ENCODE measurements at regions not wholly inside any gene's neighbourhood (a gene's known extent, or its start where the extent isn't known, plus 50 kb on each side); places are given as distances from the start of the nearest gene placed in this dataset.
A peak's percentile ranks its signal among the peaks of the same experiment; 100 is the strongest.

- Histone ChIP-seq H3K9me3 (ENCODE audit: control insufficient read depth, insufficient read depth, low read length) (no peaks in the 10 kb centered on the region), H3F3A (ENCODE audit: control insufficient read depth, insufficient read depth) (no peaks in the 10 kb centered on the region), H3K4me3 (ENCODE audit: low read length) (no peak overlapping the region), H3K79me2 (ENCODE audit: control insufficient read depth, low read length) (peaks cover 41% of the 10 kb centered on the region), H3K27ac (ENCODE audit: low read depth, low read length) (no peak overlapping the region), H3K4me2 (ENCODE audit: low read length) (no peak overlapping the region), H3K9me2 (replicated peaks; ENCODE audit: control insufficient read depth, low read length) (no peaks in the 10 kb centered on the region), H3K4me1 (ENCODE audit: control insufficient read depth, low read length) (peaks cover 55% of the 10 kb centered on the region), H3K36me3 (ENCODE audit: control insufficient read depth, low read length) (no peaks in the 10 kb centered on the region), H3K27me3 (ENCODE audit: control insufficient read depth, low read length) (no peaks in the 10 kb centered on the region), H4K20me1 (ENCODE audit: control insufficient read depth, insufficient read depth, low read depth, low read length) (no peaks in the 10 kb centered on the region)
- no peak for TF ChIP-seq CTCF (IDR thresholded peaks at IDR 0.05; ENCODE audit: low read depth, low read length, poor library complexity, severe bottlenecking)
- no peak for TF ChIP-seq EZH2phosphoT487 (IDR thresholded peaks at IDR 0.05; ENCODE audit: borderline replicate concordance, low read length)
These were observed 152.9 kb upstream of the DST start for GRCh38 chr6:56795466-56796195.

- Histone ChIP-seq H3K27ac (ENCODE audit: low read depth, low read length) (no peak overlapping the region), H3K79me2 (ENCODE audit: control insufficient read depth, low read length) (peaks cover 49% of the 10 kb centered on the region), H3K4me3 (ENCODE audit: low read length) (no peak overlapping the region), H3K9me2 (replicated peaks; ENCODE audit: control insufficient read depth, low read length) (no peaks in the 10 kb centered on the region), H3K4me1 (ENCODE audit: control insufficient read depth, low read length) (peaks cover 61% of the 10 kb centered on the region), H3F3A (ENCODE audit: control insufficient read depth, insufficient read depth) (no peaks in the 10 kb centered on the region; the same call in 1 of the 2 replicates), H3K27me3 (ENCODE audit: control insufficient read depth, low read length) (no peaks in the 10 kb centered on the region), H3K4me2 (ENCODE audit: low read length) (peak overlapping the region; percentile 11), H3K9me3 (ENCODE audit: control insufficient read depth, insufficient read depth, low read length) (no peaks in the 10 kb centered on the region), H4K20me1 (ENCODE audit: control insufficient read depth, insufficient read depth, low read depth, low read length) (no peaks in the 10 kb centered on the region), H3K36me3 (ENCODE audit: control insufficient read depth, low read length) (no peaks in the 10 kb centered on the region)
- no peak for TF ChIP-seq EZH2phosphoT487 (IDR thresholded peaks at IDR 0.05; ENCODE audit: borderline replicate concordance, low read length)
- no peak for TF ChIP-seq CTCF (IDR thresholded peaks at IDR 0.05; ENCODE audit: low read depth, low read length, poor library complexity, severe bottlenecking)
These were observed 151.7 kb upstream of the DST start for GRCh38 chr6:56794421-56794820.

GRCh38 chr6:56793938-56794337, 151.2 kb upstream of the DST start:
- no peaks in the 10 kb centered on the region for H3K36me3 ChIP-seq (ENCODE audit: control insufficient read depth, low read length)
- no peak overlapping the region for H3K27ac ChIP-seq (ENCODE audit: low read depth, low read length)
- H3K4me2 ChIP-seq (ENCODE audit: low read length): peak overlapping the region; percentile 11; the same call in 1 of the 2 replicates
- peaks cover 50% of the 10 kb centered on the region for H3K79me2 ChIP-seq (ENCODE audit: control insufficient read depth, low read length)
- H3F3A ChIP-seq (ENCODE audit: control insufficient read depth, insufficient read depth): no peaks in the 10 kb centered on the region; the same call in 1 of the 2 replicates
- no peaks in the 10 kb centered on the region for H3K9me2 ChIP-seq (replicated peaks; ENCODE audit: control insufficient read depth, low read length)
- H4K20me1 ChIP-seq (ENCODE audit: control insufficient read depth, insufficient read depth, low read depth, low read length): no peaks in the 10 kb centered on the region
- TF ChIP-seq CTCF (IDR thresholded peaks at IDR 0.05; ENCODE audit: low read depth, low read length, poor library complexity, severe bottlenecking) (no peak), EZH2phosphoT487 (IDR thresholded peaks at IDR 0.05; ENCODE audit: borderline replicate concordance, low read length) (no peak)
- no peaks in the 10 kb centered on the region for H3K9me3 ChIP-seq (ENCODE audit: control insufficient read depth, insufficient read depth, low read length)
- no peak overlapping the region for H3K4me3 ChIP-seq (ENCODE audit: low read length)
- H3K27me3 ChIP-seq (ENCODE audit: control insufficient read depth, low read length): no peaks in the 10 kb centered on the region
- H3K4me1 ChIP-seq (ENCODE audit: control insufficient read depth, low read length): peaks cover 64% of the 10 kb centered on the region

Data from DOHH2 (cell line).